Breast epithelium (tissue), 3 donors: ENCODE measurements at regions not wholly inside any gene's neighbourhood (a gene's known extent, or its start where the extent isn't known, plus 50 kb on each side); places are given as distances from the start of the nearest gene placed in this dataset.

Source experiments
- POLR2A ChIP-seq: fragments of 450-650 bp; IDR thresholded peaks from one replicate; pipeline ENCODE4 v1.6.1; 2016; ENCODE audit warnings: antibody characterized with exemption, mild to moderate bottlenecking, moderate library complexity
- POLR2AphosphoS5 ChIP-seq, 3 donors: sonication (generic); formaldehyde crosslinking; IDR thresholded peaks; one replicate each; pipeline ENCODE4 v1.6.1; 2017; ENCODE audit warnings: antibody characterized with exemption in 3 of 3
- TF ChIP-seq, protein P1 (sequence below), 3 donors: fragments of 450-650 bp; IDR thresholded peaks; one replicate each; pipeline ENCODE4 v1.5.1; 2016 to 2017; ENCODE audit warnings: antibody characterized with exemption in 3 of 3, mild to moderate bottlenecking in 3 of 3, moderate library complexity in 3 of 3

DNA sequence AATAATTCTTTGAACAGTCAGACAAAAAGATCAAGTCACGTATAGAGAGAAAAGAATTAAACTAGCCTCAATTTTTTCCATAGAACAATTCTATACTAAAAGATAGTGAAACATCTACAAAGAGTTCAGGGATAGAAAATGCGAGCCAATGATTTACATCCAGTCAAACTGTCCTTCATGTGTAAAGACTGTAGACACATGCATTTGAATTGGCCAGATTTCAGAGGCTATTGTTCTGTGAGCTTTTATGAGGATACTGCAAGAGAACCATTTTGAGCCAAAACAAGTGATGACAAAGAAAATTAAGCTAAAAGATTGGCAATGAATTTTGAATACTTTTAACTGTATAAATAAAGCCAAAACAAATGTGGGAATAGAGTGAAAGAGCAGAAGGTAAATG is 1230.3 kb downstream of the RPA4 start:
- no peak for TF ChIP-seq POLR2A
- TF ChIP-seq POLR2AphosphoS5 (IDR thresholded peaks at IDR 0.05): no peak
- TF ChIP-seq, protein P1, sequence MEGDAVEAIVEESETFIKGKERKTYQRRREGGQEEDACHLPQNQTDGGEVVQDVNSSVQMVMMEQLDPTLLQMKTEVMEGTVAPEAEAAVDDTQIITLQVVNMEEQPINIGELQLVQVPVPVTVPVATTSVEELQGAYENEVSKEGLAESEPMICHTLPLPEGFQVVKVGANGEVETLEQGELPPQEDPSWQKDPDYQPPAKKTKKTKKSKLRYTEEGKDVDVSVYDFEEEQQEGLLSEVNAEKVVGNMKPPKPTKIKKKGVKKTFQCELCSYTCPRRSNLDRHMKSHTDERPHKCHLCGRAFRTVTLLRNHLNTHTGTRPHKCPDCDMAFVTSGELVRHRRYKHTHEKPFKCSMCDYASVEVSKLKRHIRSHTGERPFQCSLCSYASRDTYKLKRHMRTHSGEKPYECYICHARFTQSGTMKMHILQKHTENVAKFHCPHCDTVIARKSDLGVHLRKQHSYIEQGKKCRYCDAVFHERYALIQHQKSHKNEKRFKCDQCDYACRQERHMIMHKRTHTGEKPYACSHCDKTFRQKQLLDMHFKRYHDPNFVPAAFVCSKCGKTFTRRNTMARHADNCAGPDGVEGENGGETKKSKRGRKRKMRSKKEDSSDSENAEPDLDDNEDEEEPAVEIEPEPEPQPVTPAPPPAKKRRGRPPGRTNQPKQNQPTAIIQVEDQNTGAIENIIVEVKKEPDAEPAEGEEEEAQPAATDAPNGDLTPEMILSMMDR (IDR thresholded peaks at IDR 0.05): no peak
